Transverse colon (tissue), 3 donors: ENCODE measurements at regions not wholly inside any gene's neighbourhood (a gene's known extent, or its start where the extent isn't known, plus 50 kb on each side); places are given as distances from the start of the nearest gene placed in this dataset.

Experiments used
- CTCF ChIP-seq, 5 experiments: fragments of 200-600 bp in 3 of 5; fragments of 450-650 bp in 2 of 5; sonication (generic) in 3 of 5; IDR thresholded peaks; 1 replicate in 2 of 5; 2 replicates in 3 of 5; pipeline ENCODE4 v1.5.1; 2016 to 2017; ENCODE audit warnings: antibody characterized with exemption in 5 of 5, inconsistent platforms in 3 of 5, mild to moderate bottlenecking in 2 of 5, moderate library complexity in 1 of 5
- POLR2A ChIP-seq: fragments of 450-650 bp; IDR thresholded peaks from one replicate; pipeline ENCODE4 v1.6.1; 2016; ENCODE audit warnings: antibody characterized with exemption, mild to moderate bottlenecking, moderate library complexity

GRCh38 chr10:62912086-62912485, 95.9 kb upstream of the EGR2 start:
- TF ChIP-seq CTCF (IDR thresholded peaks at IDR 0.05) (no peak), POLR2A (no peak)
